H9 (cell line): ENCODE measurements at regions not wholly inside any gene's neighbourhood (a gene's known extent, or its start where the extent isn't known, plus 50 kb on each side); places are given as distances from the start of the nearest gene placed in this dataset.

Experiments
- DNase-seq: peaks from one replicate; pipeline ENCODE4 v3.0.0-alpha.2; 2017
- H2AFZ ChIP-seq: one replicate; pipeline ENCODE4 v1.6.1; 2013; ENCODE audit warnings: mild to moderate bottlenecking, low read length, control low read depth, moderate library complexity
- H2AK5ac ChIP-seq: 2 replicates; pipeline ENCODE4 v1.6.1; 2013; ENCODE audit warnings: low read length, control low read depth, mixed read lengths; ENCODE audit not compliant: insufficient read length
- H2BK120ac ChIP-seq: one replicate; pipeline ENCODE4 v1.6.1; 2013; ENCODE audit warnings: low read depth, mild to moderate bottlenecking, low read length, control low read depth, inconsistent platforms; ENCODE audit not compliant: poor library complexity, severe bottlenecking
- H2BK12ac ChIP-seq: 2 replicates; pipeline ENCODE4 v1.6.1; 2013; ENCODE audit warnings: low read length, control low read depth, mixed read lengths, low read depth; ENCODE audit not compliant: insufficient read length
- H2BK15ac ChIP-seq: 2 replicates; pipeline ENCODE4 v1.6.1; 2013; ENCODE audit warnings: low read depth, low read length, control low read depth
- H2BK20ac ChIP-seq: one replicate; pipeline ENCODE4 v1.6.1; 2013; ENCODE audit warnings: low read depth, mild to moderate bottlenecking, low read length, control low read depth, inconsistent platforms; ENCODE audit not compliant: poor library complexity, severe bottlenecking
- H2BK5ac ChIP-seq: 2 replicates; pipeline ENCODE4 v1.6.1; 2013; ENCODE audit warnings: low read length, control low read depth, mixed read lengths; ENCODE audit not compliant: insufficient read length
- H3K14ac ChIP-seq: 2 replicates; pipeline ENCODE4 v1.6.1; 2013; ENCODE audit warnings: low read length, control low read depth; ENCODE audit not compliant: insufficient read depth
- H3K18ac ChIP-seq: 2 replicates; pipeline ENCODE4 v1.6.1; 2013; ENCODE audit warnings: low read depth, mild to moderate bottlenecking, mixed read lengths, low read length, control low read depth; ENCODE audit not compliant: insufficient read length
- H3K23ac ChIP-seq: 2 replicates; pipeline ENCODE4 v1.6.1; 2013; ENCODE audit warnings: low read length, control low read depth, mixed read lengths, low read depth; ENCODE audit not compliant: insufficient read length
- H3K23me2 ChIP-seq: 2 replicates; pipeline ENCODE4 v1.6.1; 2013; ENCODE audit warnings: low read depth, mild to moderate bottlenecking, mixed read lengths, low read length, control low read depth; ENCODE audit not compliant: insufficient read length, poor library complexity, severe bottlenecking
- H3K27ac ChIP-seq: 2 replicates; pipeline ENCODE4 v1.5.1; 2013; ENCODE audit warnings: low read length, control low read depth, mixed read lengths, low read depth; ENCODE audit not compliant: insufficient read length
- H3K27me3 ChIP-seq: 2 replicates; pipeline ENCODE4 v1.6.1; 2013; ENCODE audit warnings: low read length, control low read depth, inconsistent platforms; ENCODE audit not compliant: insufficient read depth
- H3K4ac ChIP-seq: 2 replicates; pipeline ENCODE4 v1.6.1; 2013; ENCODE audit warnings: low read depth, mild to moderate bottlenecking, control low read depth, inconsistent platforms, low read length, moderate library complexity
- H3K4me1 ChIP-seq: 2 replicates; pipeline ENCODE4 v1.6.1; 2013; ENCODE audit warnings: low read length, control low read depth, inconsistent platforms; ENCODE audit not compliant: insufficient read depth
- H3K4me2 ChIP-seq: 2 replicates; pipeline ENCODE4 v1.6.1; 2013; ENCODE audit warnings: low read length, control low read depth, mixed read lengths; ENCODE audit not compliant: insufficient read length, insufficient read depth
- H3K56ac ChIP-seq: 2 replicates; pipeline ENCODE4 v1.6.1; 2013; ENCODE audit warnings: low read depth, mild to moderate bottlenecking, mixed read lengths, low read length, control low read depth; ENCODE audit not compliant: insufficient read length
- H3K79me1 ChIP-seq: 2 replicates; pipeline ENCODE4 v1.6.1; 2013; ENCODE audit warnings: low read depth, mild to moderate bottlenecking, moderate library complexity, low read length, control low read depth, inconsistent platforms; ENCODE audit not compliant: insufficient read depth, poor library complexity, severe bottlenecking
- H3K79me2 ChIP-seq: 2 replicates; pipeline ENCODE4 v1.6.1; 2013; ENCODE audit warnings: low read length, control low read depth, inconsistent platforms; ENCODE audit not compliant: insufficient read depth
- H3K9ac ChIP-seq: 2 replicates; pipeline ENCODE4 v1.6.1; 2013; ENCODE audit warnings: low read length, control low read depth, mixed read lengths; ENCODE audit not compliant: insufficient read length; ENCODE audit errors: extremely low read depth
- H3K9me3 ChIP-seq: one replicate; pipeline ENCODE4 v1.6.1; 2013; ENCODE audit warnings: low read depth, low read length, inconsistent platforms; ENCODE audit not compliant: control insufficient read depth
- H3T11ph ChIP-seq: one replicate; pipeline ENCODE4 v1.6.1; 2013; ENCODE audit warnings: mild to moderate bottlenecking, low read length, control low read depth, inconsistent platforms
- H4K20me1 ChIP-seq: one replicate; pipeline ENCODE4 v1.6.1; 2013; ENCODE audit not compliant: control insufficient read depth, insufficient read length, insufficient read depth
- H4K5ac ChIP-seq: 2 replicates; pipeline ENCODE4 v1.6.1; 2013; ENCODE audit warnings: low read depth, mild to moderate bottlenecking, mixed read lengths, low read length, control low read depth; ENCODE audit not compliant: insufficient read length
- H4K8ac ChIP-seq: replicated peaks from 2 replicates; pipeline ENCODE4 v1.6.1; 2013; ENCODE audit warnings: low read length, control low read depth, mixed read lengths, low read depth; ENCODE audit not compliant: insufficient read length
- H4K91ac ChIP-seq: 2 replicates; pipeline ENCODE4 v1.6.1; 2013; ENCODE audit warnings: low read depth, mild to moderate bottlenecking, moderate library complexity, mixed read lengths, low read length, control low read depth; ENCODE audit not compliant: insufficient read length
- H3K27ac Mint-ChIP-seq, 3 experiments: 2 replicates in 2 of 3; 3 replicates in 1 of 3; pipeline ENCODE4 v1.8.0; 2020 to 2021; ENCODE audit warnings: mixed read lengths in 3 of 3, mild to moderate bottlenecking in 1 of 3, moderate library complexity in 1 of 3
- H3K27me3 Mint-ChIP-seq: 2 replicates; pipeline ENCODE4 v1.8.0; 2021; ENCODE audit warnings: low read depth, mild to moderate bottlenecking, moderate library complexity, mixed read lengths
- H3K36me3 Mint-ChIP-seq, 3 experiments: 2 replicates in 2 of 3; 3 replicates in 1 of 3; pipeline ENCODE4 v1.8.0; 2020 to 2021; ENCODE audit warnings: low read depth in 3 of 3, mixed read lengths in 3 of 3; ENCODE audit not compliant: insufficient read depth in 1 of 3
- H3K4me1 Mint-ChIP-seq, 2 experiments: 2 replicates each; pipeline ENCODE4 v1.8.0; 2020; ENCODE audit warnings: mixed read lengths in 2 of 2
- H3K4me3 Mint-ChIP-seq, 2 experiments: 2 replicates in 1 of 2; 3 replicates in 1 of 2; pipeline ENCODE4 v1.8.0; 2020 to 2021; ENCODE audit warnings: mild to moderate bottlenecking in 2 of 2, mixed read lengths in 2 of 2, moderate library complexity in 1 of 2
- H3K9me3 Mint-ChIP-seq, 2 experiments: 2 replicates in 1 of 2; 3 replicates in 1 of 2; pipeline ENCODE4 v1.8.0; 2020; ENCODE audit warnings: mild to moderate bottlenecking in 2 of 2, mixed read lengths in 2 of 2, moderate library complexity in 1 of 2
- WGBS: extraction: QIAGEN DNeasy Blood & Tissue Kit; methylation state at CpG from one replicate; pipeline ENCODE4 v1.1.7; 2013; ENCODE audit warnings: missing lambda C conversion rate, low lambda C conversion rate, mixed read lengths; ENCODE audit not compliant: insufficient read length; ENCODE audit errors: extremely low coverage; 5-methylcytosine and 5-hydroxymethylcytosine counted together
- TF ChIP-seq, protein P1 (sequence below): fragments of 200-600 bp; sonication (generic); conservative IDR thresholded peaks from 3 replicates; pipeline ENCODE4 v1.8.0; 2021; ENCODE audit warnings: antibody characterized with exemption, mild to moderate bottlenecking

DNA sequence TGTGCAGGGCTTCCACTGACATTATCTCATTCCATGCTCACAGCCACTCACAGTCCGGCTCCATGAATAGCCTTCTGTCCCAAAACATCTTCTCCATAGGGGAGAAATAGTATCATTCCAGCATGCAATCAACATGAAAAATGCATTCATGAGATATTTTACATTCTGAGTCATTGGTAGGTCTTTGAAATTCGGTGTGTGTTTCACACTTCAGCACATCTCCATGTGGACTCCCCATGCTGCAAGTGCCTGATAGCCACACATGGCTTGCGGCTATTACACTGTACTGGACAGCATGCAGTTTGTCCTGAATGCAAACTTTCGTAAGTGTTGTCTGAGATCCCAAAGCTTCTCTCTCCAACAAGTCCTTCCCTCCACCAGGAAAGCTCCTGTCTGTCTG is 449.3 kb downstream of the MED13L start:
- H3T11ph ChIP-seq = no peak overlapping the region
- no peak overlapping the region for H3K4me3 Mint-ChIP-seq
- no peak overlapping the region for H2AK5ac ChIP-seq
- no peaks in the 10 kb centered on the region for H4K20me1 ChIP-seq
- peaks cover 5 to 6% of the 10 kb centered on the region in 2 experiments; a peak in 4 of 5 replicates for H3K9me3 Mint-ChIP-seq
- H3K4me1 ChIP-seq = no peaks in the 10 kb centered on the region
- H3K4ac ChIP-seq = no peak overlapping the region
- H2BK20ac ChIP-seq = no peak overlapping the region
- H3K56ac ChIP-seq = no peak overlapping the region
- TF ChIP-seq, protein P1, sequence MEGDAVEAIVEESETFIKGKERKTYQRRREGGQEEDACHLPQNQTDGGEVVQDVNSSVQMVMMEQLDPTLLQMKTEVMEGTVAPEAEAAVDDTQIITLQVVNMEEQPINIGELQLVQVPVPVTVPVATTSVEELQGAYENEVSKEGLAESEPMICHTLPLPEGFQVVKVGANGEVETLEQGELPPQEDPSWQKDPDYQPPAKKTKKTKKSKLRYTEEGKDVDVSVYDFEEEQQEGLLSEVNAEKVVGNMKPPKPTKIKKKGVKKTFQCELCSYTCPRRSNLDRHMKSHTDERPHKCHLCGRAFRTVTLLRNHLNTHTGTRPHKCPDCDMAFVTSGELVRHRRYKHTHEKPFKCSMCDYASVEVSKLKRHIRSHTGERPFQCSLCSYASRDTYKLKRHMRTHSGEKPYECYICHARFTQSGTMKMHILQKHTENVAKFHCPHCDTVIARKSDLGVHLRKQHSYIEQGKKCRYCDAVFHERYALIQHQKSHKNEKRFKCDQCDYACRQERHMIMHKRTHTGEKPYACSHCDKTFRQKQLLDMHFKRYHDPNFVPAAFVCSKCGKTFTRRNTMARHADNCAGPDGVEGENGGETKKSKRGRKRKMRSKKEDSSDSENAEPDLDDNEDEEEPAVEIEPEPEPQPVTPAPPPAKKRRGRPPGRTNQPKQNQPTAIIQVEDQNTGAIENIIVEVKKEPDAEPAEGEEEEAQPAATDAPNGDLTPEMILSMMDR = no peak
- WGBS = no CpG with 5 or more reads among the region's 4 CpGs
- no peaks in the 10 kb centered on the region; a peak in 1 of 7 replicates for H3K36me3 Mint-ChIP-seq
- H3K23me2 ChIP-seq = no peaks in the 10 kb centered on the region
- H4K8ac ChIP-seq = no peak overlapping the region
- no peaks in the 10 kb centered on the region for H3K9me3 ChIP-seq
- no peak overlapping the region for H2BK5ac ChIP-seq
- peaks cover 3% of the 10 kb centered on the region; the same call in 1 of the 2 replicates for H3K27me3 Mint-ChIP-seq
- no peak overlapping the region for H3K23ac ChIP-seq
- no peaks in the 10 kb centered on the region; the same call in 1 of the 2 replicates for H3K27me3 ChIP-seq
- no peak overlapping the region for H3K9ac ChIP-seq
- no peak overlapping the region for H3K27ac ChIP-seq
- H2BK120ac ChIP-seq = no peak overlapping the region
- H3K27ac Mint-ChIP-seq = no peak overlapping the region
- H3K4me2 ChIP-seq = no peak overlapping the region
- H2BK12ac ChIP-seq = no peak overlapping the region
- H3K79me2 ChIP-seq = no peaks in the 10 kb centered on the region
- H4K91ac ChIP-seq = no peak overlapping the region
- H2BK15ac ChIP-seq = no peak overlapping the region
- no peak overlapping the region for H3K18ac ChIP-seq
- no peak for DNase-seq
- no peak overlapping the region for H2AFZ ChIP-seq
- no peaks in the 10 kb centered on the region for H3K4me1 Mint-ChIP-seq
- no peaks in the 10 kb centered on the region for H3K79me1 ChIP-seq
- no peak overlapping the region for H4K5ac ChIP-seq
- H3K14ac ChIP-seq = no peak overlapping the region
